ENCODE measurements at regions not wholly inside any gene's neighbourhood (a gene's known extent, or its start where the extent isn't known, plus 50 kb on each side); places are given as distances from the start of the nearest gene placed in this dataset.

- Mint-ChIP-seq H3K36me3 (no peaks in the 10 kb centered on the region), H3K27ac (no peak overlapping the region), H3K27me3 (ENCODE audit: low read depth in 2 of 2) (peaks cover 0 to 2% of the 10 kb centered on the region in 2 donors), H3K4me3 (no peak overlapping the region), H3K9me3 (no peaks in the 10 kb centered on the region), H3K4me1 (no peaks in the 10 kb centered on the region)
- Histone ChIP-seq H3K4me1 (ENCODE audit: control insufficient read depth, insufficient read depth, low read length) (no peaks in the 10 kb centered on the region), H3K27ac (ENCODE audit: low read length) (no peak overlapping the region), H3K9me3 (ENCODE audit: control insufficient read depth, insufficient read depth, low read length) (no peaks in the 10 kb centered on the region), H3K27me3 (ENCODE audit: control insufficient read depth, insufficient read depth, low read length) (no peaks in the 10 kb centered on the region), H3K4me3 (ENCODE audit: low read length) (no peak overlapping the region), H3K36me3 (ENCODE audit: control insufficient read depth, insufficient read depth, low read length) (no peaks in the 10 kb centered on the region)
- DNase-seq (no peak), ATAC-seq (no peak)
- intact Hi-C loops (cut with micrococcal nuclease) = no loop called here
- 43% methylated on average over 1 of the region's 1 CpG for WGBS (ENCODE audit: insufficient coverage)
- TF ChIP-seq CTCF (IDR thresholded peaks at IDR 0.05) = no peak
Observed at GRCh38 chr1:55927702-55928290, 651.6 kb downstream of the PLPP3 start.

- H3K27me3 Mint-ChIP-seq (ENCODE audit: low read depth in 2 of 2) = peaks cover 0 to 2% of the 10 kb centered on the region in 2 donors
- WGBS (ENCODE audit: insufficient coverage) = 84% methylated on average over 11 of the region's 11 CpGs
- intact Hi-C loops (cut with micrococcal nuclease) = no loop called here
Observed at GRCh38 chr1:55926906-55927471, 652.4 kb downstream of the PLPP3 start.

GRCh38 chr1:55916907-55917306 lies 662.5 kb downstream of the PLPP3 start:
- H3K36me3 Mint-ChIP-seq = no peaks in the 10 kb centered on the region
- intact Hi-C loops (cut with micrococcal nuclease) = no loop called here
- no peaks in the 10 kb centered on the region for H3K4me1 ChIP-seq (ENCODE audit: control insufficient read depth, insufficient read depth, low read length)
- no peaks in the 10 kb centered on the region for H3K9me3 Mint-ChIP-seq
- ATAC-seq = no peak
- no peak overlapping the region for H3K4me3 Mint-ChIP-seq
- no peak for TF ChIP-seq CTCF (IDR thresholded peaks at IDR 0.05)
- no peaks in the 10 kb centered on the region for H3K4me1 Mint-ChIP-seq
- H3K9me3 ChIP-seq (ENCODE audit: control insufficient read depth, insufficient read depth, low read length) = no peaks in the 10 kb centered on the region
- no peak overlapping the region for H3K27ac ChIP-seq (ENCODE audit: low read length)
- H3K27me3 ChIP-seq (ENCODE audit: control insufficient read depth, insufficient read depth, low read length) = no peaks in the 10 kb centered on the region
- no CpG with 5 or more reads among the region's 3 CpGs for WGBS (ENCODE audit: insufficient coverage)
- no peak for DNase-seq
- H3K36me3 ChIP-seq (ENCODE audit: control insufficient read depth, insufficient read depth, low read length) = no peaks in the 10 kb centered on the region
- H3K4me3 ChIP-seq (ENCODE audit: low read length) = no peak overlapping the region
- peaks cover 5 to 10% of the 10 kb centered on the region in 2 donors for H3K27me3 Mint-ChIP-seq (ENCODE audit: low read depth in 2 of 2)
- H3K27ac Mint-ChIP-seq = no peak overlapping the region

More at GRCh38 chr1:55926906-55927471, 652.4 kb downstream of the PLPP3 start:
- Mint-ChIP-seq H3K27ac (no peak overlapping the region), H3K9me3 (no peaks in the 10 kb centered on the region), H3K4me1 (no peaks in the 10 kb centered on the region), H3K36me3 (no peaks in the 10 kb centered on the region), H3K4me3 (no peak overlapping the region)
- Histone ChIP-seq H3K27me3 (ENCODE audit: control insufficient read depth, insufficient read depth, low read length) (no peaks in the 10 kb centered on the region), H3K9me3 (ENCODE audit: control insufficient read depth, insufficient read depth, low read length) (no peaks in the 10 kb centered on the region), H3K27ac (ENCODE audit: low read length) (no peak overlapping the region), H3K4me1 (ENCODE audit: control insufficient read depth, insufficient read depth, low read length) (no peaks in the 10 kb centered on the region), H3K36me3 (ENCODE audit: control insufficient read depth, insufficient read depth, low read length) (no peaks in the 10 kb centered on the region), H3K4me3 (ENCODE audit: low read length) (no peak overlapping the region)
- TF ChIP-seq CTCF (IDR thresholded peaks at IDR 0.05) = no peak
- ATAC-seq (no peak), DNase-seq (no peak)

- no peak overlapping the region for H3K27ac ChIP-seq (ENCODE audit: low read length)
- Mint-ChIP-seq H3K9me3 (no peaks in the 10 kb centered on the region), H3K36me3 (no peaks in the 10 kb centered on the region), H3K4me1 (no peaks in the 10 kb centered on the region), H3K27me3 (ENCODE audit: low read depth in 2 of 2) (peaks cover 5 to 10% of the 10 kb centered on the region in 2 donors), H3K27ac (no peak overlapping the region), H3K4me3 (no peak overlapping the region)
- TF ChIP-seq CTCF (IDR thresholded peaks at IDR 0.05) = no peak
- intact Hi-C loops (cut with micrococcal nuclease) = no loop called here
- DNase-seq (no peak), ATAC-seq (no peak)
- no peaks in the 10 kb centered on the region for H3K27me3 ChIP-seq (ENCODE audit: control insufficient read depth, insufficient read depth, low read length)
- 100% methylated on average over 2 of the region's 2 CpGs for WGBS (ENCODE audit: insufficient coverage)
- H3K9me3 ChIP-seq (ENCODE audit: control insufficient read depth, insufficient read depth, low read length) = no peaks in the 10 kb centered on the region
- H3K4me3 ChIP-seq (ENCODE audit: low read length) = no peak overlapping the region
- no peaks in the 10 kb centered on the region for H3K4me1 ChIP-seq (ENCODE audit: control insufficient read depth, insufficient read depth, low read length)
- no peaks in the 10 kb centered on the region for H3K36me3 ChIP-seq (ENCODE audit: control insufficient read depth, insufficient read depth, low read length)
Observed at GRCh38 chr1:55916481-55916880, 662.9 kb downstream of the PLPP3 start.
